Dendritic cell treated with granulocyte-macrophage colony-stimulating factor and Interleukin-4, amounts not matched to agents 40 ng/mL and 50 ng/mL, for 4 days (primary cell): ENCODE measurements at regions not wholly inside any gene's neighbourhood (a gene's known extent, or its start where the extent isn't known, plus 50 kb on each side); places are given as distances from the start of the nearest gene placed in this dataset.

Experiments used
- H3K27ac Mint-ChIP-seq: one replicate; pipeline ENCODE4 v1.8.0; 2022; ENCODE audit warnings: mild to moderate bottlenecking, mixed read lengths
- H3K27me3 Mint-ChIP-seq: one replicate; pipeline ENCODE4 v1.8.0; 2022; ENCODE audit warnings: mild to moderate bottlenecking, mixed read lengths
- H3K36me3 Mint-ChIP-seq: one replicate; pipeline ENCODE4 v1.8.0; 2022; ENCODE audit warnings: low read depth, mixed read lengths
- H3K4me1 Mint-ChIP-seq: one replicate; pipeline ENCODE4 v1.8.0; 2022; ENCODE audit warnings: low read depth, mixed read lengths
- H3K4me3 Mint-ChIP-seq: one replicate; pipeline ENCODE4 v1.8.0; 2022; ENCODE audit warnings: mild to moderate bottlenecking, moderate library complexity, mixed read lengths
- H3K9me3 Mint-ChIP-seq: one replicate; pipeline ENCODE4 v1.8.0; 2022; ENCODE audit warnings: mixed read lengths
- intact Hi-C: fragments of 100-400 bp; cut with micrococcal nuclease; formaldehyde crosslinking; loops from one replicate; pipeline ENCODE4 v1.15.0; 2022

GRCh38 chr2:58866946-58867345 lies 625.8 kb upstream of the FANCL start:
- Mint-ChIP-seq H3K4me3 (no peak overlapping the region), H3K27me3 (no peaks in the 10 kb centered on the region), H3K27ac (no peak overlapping the region), H3K4me1 (peaks cover 5% of the 10 kb centered on the region), H3K36me3 (no peaks in the 10 kb centered on the region), H3K9me3 (no peaks in the 10 kb centered on the region)
- intact Hi-C loops: no loop called here

GRCh38 chr2:58866527-58866926 lies 625.4 kb upstream of the FANCL start:
- H3K9me3 Mint-ChIP-seq: no peaks in the 10 kb centered on the region
- no peak overlapping the region for H3K4me3 Mint-ChIP-seq
- H3K4me1 Mint-ChIP-seq: peaks cover 5% of the 10 kb centered on the region
- H3K36me3 Mint-ChIP-seq: no peaks in the 10 kb centered on the region
- no peak overlapping the region for H3K27ac Mint-ChIP-seq
- intact Hi-C loops: no loop called here
- H3K27me3 Mint-ChIP-seq: no peaks in the 10 kb centered on the region

GRCh38 chr2:58866040-58866439 lies 624.9 kb upstream of the FANCL start:
- H3K9me3 Mint-ChIP-seq: no peaks in the 10 kb centered on the region
- intact Hi-C loops: no loop called here
- H3K27me3 Mint-ChIP-seq: no peaks in the 10 kb centered on the region
- H3K27ac Mint-ChIP-seq: no peak overlapping the region
- no peaks in the 10 kb centered on the region for H3K36me3 Mint-ChIP-seq
- H3K4me3 Mint-ChIP-seq: no peak overlapping the region
- peaks cover 5% of the 10 kb centered on the region for H3K4me1 Mint-ChIP-seq

- H3K9me3 Mint-ChIP-seq: no peaks in the 10 kb centered on the region
- H3K4me3 Mint-ChIP-seq: no peak overlapping the region
- intact Hi-C loops: no loop called here
- peaks cover 5% of the 10 kb centered on the region for H3K4me1 Mint-ChIP-seq
- no peaks in the 10 kb centered on the region for H3K36me3 Mint-ChIP-seq
- H3K27me3 Mint-ChIP-seq: no peaks in the 10 kb centered on the region
- H3K27ac Mint-ChIP-seq: no peak overlapping the region
Measured at GRCh38 chr2:58865436-58865835, 624.3 kb upstream of the FANCL start.

- peaks cover 5% of the 10 kb centered on the region for H3K4me1 Mint-ChIP-seq
- peaks cover 2% of the 10 kb centered on the region for H3K9me3 Mint-ChIP-seq
- H3K27me3 Mint-ChIP-seq: no peaks in the 10 kb centered on the region
- no peak overlapping the region for H3K4me3 Mint-ChIP-seq
- no peak overlapping the region for H3K27ac Mint-ChIP-seq
- H3K36me3 Mint-ChIP-seq: no peaks in the 10 kb centered on the region
- intact Hi-C loops: no loop called here
Measured at GRCh38 chr2:58862244-58862643, 621.1 kb upstream of the FANCL start.

- Mint-ChIP-seq H3K27me3 (no peaks in the 10 kb centered on the region), H3K36me3 (no peaks in the 10 kb centered on the region), H3K4me3 (no peak overlapping the region), H3K27ac (no peak overlapping the region), H3K9me3 (peaks cover 9% of the 10 kb centered on the region), H3K4me1 (peaks cover 5% of the 10 kb centered on the region)
- intact Hi-C loops: no loop called here
Measured at GRCh38 chr2:58860586-58860985, 619.5 kb upstream of the FANCL start.

GRCh38 chr2:58856100-58856499 lies 615.0 kb upstream of the FANCL start:
- Mint-ChIP-seq H3K36me3 (no peaks in the 10 kb centered on the region), H3K9me3 (peaks cover 9% of the 10 kb centered on the region), H3K4me3 (no peak overlapping the region), H3K4me1 (no peaks in the 10 kb centered on the region), H3K27me3 (no peaks in the 10 kb centered on the region), H3K27ac (no peak overlapping the region)
- intact Hi-C loops: no loop called here

GRCh38 chr2:58853420-58853819 lies 612.3 kb upstream of the FANCL start:
- Mint-ChIP-seq H3K27ac (no peak overlapping the region), H3K4me3 (no peak overlapping the region), H3K4me1 (no peaks in the 10 kb centered on the region), H3K27me3 (no peaks in the 10 kb centered on the region), H3K9me3 (peaks cover 9% of the 10 kb centered on the region), H3K36me3 (no peaks in the 10 kb centered on the region)
- intact Hi-C loops: no loop called here

GRCh38 chr2:58852905-58853304 lies 611.8 kb upstream of the FANCL start:
- Mint-ChIP-seq H3K4me1 (no peaks in the 10 kb centered on the region), H3K4me3 (no peak overlapping the region), H3K36me3 (no peaks in the 10 kb centered on the region), H3K27ac (no peak overlapping the region), H3K9me3 (peaks cover 9% of the 10 kb centered on the region), H3K27me3 (no peaks in the 10 kb centered on the region)
- intact Hi-C loops: no loop called here

GRCh38 chr2:58852243-58852642 lies 611.1 kb upstream of the FANCL start:
- Mint-ChIP-seq H3K27me3 (no peaks in the 10 kb centered on the region), H3K4me1 (no peaks in the 10 kb centered on the region), H3K4me3 (no peak overlapping the region), H3K9me3 (peaks cover 8% of the 10 kb centered on the region), H3K36me3 (no peaks in the 10 kb centered on the region), H3K27ac (no peak overlapping the region)
- intact Hi-C loops: no loop called here

GRCh38 chr2:58851598-58851997 lies 610.5 kb upstream of the FANCL start:
- Mint-ChIP-seq H3K4me1 (no peaks in the 10 kb centered on the region), H3K27me3 (no peaks in the 10 kb centered on the region), H3K4me3 (no peak overlapping the region), H3K27ac (no peak overlapping the region), H3K9me3 (peaks cover 1% of the 10 kb centered on the region), H3K36me3 (no peaks in the 10 kb centered on the region)
- intact Hi-C loops: no loop called here

- H3K27me3 Mint-ChIP-seq: no peaks in the 10 kb centered on the region
- intact Hi-C loops: no loop called here
- no peaks in the 10 kb centered on the region for H3K9me3 Mint-ChIP-seq
- no peaks in the 10 kb centered on the region for H3K36me3 Mint-ChIP-seq
- H3K27ac Mint-ChIP-seq: no peak overlapping the region
- H3K4me1 Mint-ChIP-seq: no peaks in the 10 kb centered on the region
- no peak overlapping the region for H3K4me3 Mint-ChIP-seq
Measured at GRCh38 chr2:58845011-58845410, 603.9 kb upstream of the FANCL start.

GRCh38 chr2:58842501-58843155 lies 601.5 kb upstream of the FANCL start:
- peaks cover 5% of the 10 kb centered on the region for H3K4me1 Mint-ChIP-seq
- H3K4me3 Mint-ChIP-seq: no peak overlapping the region
- no peaks in the 10 kb centered on the region for H3K36me3 Mint-ChIP-seq
- intact Hi-C loops: no loop called here
- H3K27me3 Mint-ChIP-seq: no peaks in the 10 kb centered on the region
- H3K27ac Mint-ChIP-seq: no peak overlapping the region
- peaks cover 8% of the 10 kb centered on the region for H3K9me3 Mint-ChIP-seq

GRCh38 chr2:58834404-58834803 lies 593.3 kb upstream of the FANCL start:
- intact Hi-C loops: no loop called here
- H3K4me3 Mint-ChIP-seq: no peak overlapping the region
- no peaks in the 10 kb centered on the region for H3K27me3 Mint-ChIP-seq
- H3K9me3 Mint-ChIP-seq: peaks cover 20% of the 10 kb centered on the region
- H3K27ac Mint-ChIP-seq: no peak overlapping the region
- H3K36me3 Mint-ChIP-seq: no peaks in the 10 kb centered on the region
- H3K4me1 Mint-ChIP-seq: peaks cover 5% of the 10 kb centered on the region

GRCh38 chr2:58826795-58827194 lies 585.7 kb upstream of the FANCL start:
- Mint-ChIP-seq H3K9me3 (peaks cover 72% of the 10 kb centered on the region), H3K27ac (no peak overlapping the region), H3K4me1 (peaks cover 5% of the 10 kb centered on the region), H3K36me3 (no peaks in the 10 kb centered on the region), H3K27me3 (no peaks in the 10 kb centered on the region), H3K4me3 (no peak overlapping the region)
- intact Hi-C loops: no loop called here
